ENCODE measurements at regions not wholly inside any gene's neighbourhood (a gene's known extent, or its start where the extent isn't known, plus 50 kb on each side); places are given as distances from the start of the nearest gene placed in this dataset.

DNA sequence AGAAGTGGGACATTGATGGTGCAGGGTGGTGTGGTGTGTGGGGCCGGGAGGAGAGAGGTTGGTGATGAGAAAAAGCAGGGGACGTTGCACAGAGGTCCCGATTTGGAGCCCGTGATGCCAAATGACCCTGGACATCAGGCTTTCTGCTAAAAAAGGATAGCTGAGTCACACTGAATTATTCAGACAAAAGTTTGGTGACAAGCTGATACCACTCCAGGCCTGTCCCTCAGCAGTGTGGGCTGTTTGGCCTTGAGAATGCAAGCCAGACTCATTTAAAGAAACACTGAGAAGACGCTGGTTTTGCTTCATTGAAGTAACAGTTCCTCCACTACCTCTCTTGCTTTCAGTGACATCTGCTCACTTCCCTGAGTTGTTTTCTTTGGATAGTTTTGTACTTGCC, 262.1 kb upstream of the PWP1 start:
- Histone ChIP-seq H3K9ac (replicated peaks in 1 of 4; ENCODE audit: extremely low read depth in 1 of 4, low read depth in 3 of 4, low read length in 3 of 4) (no peak overlapping the region), H2AK5ac (ENCODE audit: low read depth, low read length) (no peak overlapping the region), H3K27ac (ENCODE audit: low read depth, low read length) (no peak overlapping the region), H2BK20ac (ENCODE audit: low read length) (no peak overlapping the region), H4K8ac (ENCODE audit: extremely low read depth, insufficient read depth, low read length) (no peak overlapping the region), H4K91ac (replicated peaks; ENCODE audit: insufficient read length, low read length) (no peak overlapping the region), H2BK12ac (ENCODE audit: low read depth, low read length) (no peak overlapping the region), H4K20me1 (replicated peaks in 1 of 2; ENCODE audit: control insufficient read depth in 1 of 2, insufficient read depth in 2 of 2, low read length in 2 of 2) (no peaks in the 10 kb centered on the region), H3K4ac (replicated peaks; ENCODE audit: insufficient read length, low read depth, low read length) (no peak overlapping the region), H2BK5ac (ENCODE audit: low read depth, low read length) (no peak overlapping the region), H3K23me2 (ENCODE audit: low read depth, low read length) (no peaks in the 10 kb centered on the region), H3K56ac (replicated peaks; ENCODE audit: insufficient read length, low read depth, low read length) (no peak overlapping the region), H3K79me1 (ENCODE audit: low read depth, low read length) (no peaks in the 10 kb centered on the region), H4K5ac (ENCODE audit: insufficient read length, low read depth, low read length) (no peak overlapping the region), H3K79me2 (ENCODE audit: control insufficient read depth in 1 of 2, insufficient read depth in 2 of 2, low read length in 2 of 2) (no peaks in the 10 kb centered on the region), H3K9me3 (ENCODE audit: insufficient read depth in 2 of 2, low read depth in 1 of 2, low read length in 1 of 2) (no peaks in the 10 kb centered on the region), H3K23ac (ENCODE audit: insufficient read length) (no peak overlapping the region), H3K14ac (ENCODE audit: insufficient read length) (no peak overlapping the region), H3K36me3 (ENCODE audit: control insufficient read depth in 2 of 4, insufficient read depth in 4 of 4, low read length in 3 of 4) (no peaks in the 10 kb centered on the region), H2BK15ac (ENCODE audit: low read length) (no peak overlapping the region), H3K4me3 (ENCODE audit: extremely low read depth in 1 of 4, insufficient read depth in 2 of 4, low read depth in 3 of 4, low read length in 4 of 4) (no peak overlapping the region), H3K4me1 (replicated peaks in 1 of 4; ENCODE audit: control insufficient read depth in 3 of 4, insufficient read depth in 4 of 4, low read length in 3 of 4) (peaks cover 0 to 7% (median 1%) of the 10 kb centered on the region in 4 experiments; a peak in 4 of 7 replicates), H3K27me3 (replicated peaks in 1 of 4; ENCODE audit: control insufficient read depth in 3 of 4, extremely low read depth in 1 of 4, insufficient read depth in 3 of 4, low read length in 3 of 4) (no peaks in the 10 kb centered on the region), H3K18ac (ENCODE audit: extremely low read depth, low read length) (no peak overlapping the region), H2AFZ (ENCODE audit: low read length) (no peak overlapping the region), H3K4me2 (ENCODE audit: insufficient read depth in 1 of 2, low read depth in 2 of 2, low read length in 2 of 2) (no peak overlapping the region), H2BK120ac (replicated peaks; ENCODE audit: low read depth, low read length) (no peak overlapping the region)
- no peak for FAIRE-seq
- 92% methylated on average over 5 of the region's 5 CpGs; no CpG with 5 or more reads in 1 of the 2 experiments for WGBS, 2 experiments (ENCODE audit: extremely low coverage in 1 of 2, insufficient coverage in 1 of 2, insufficient read length in 1 of 2, insufficient replicate concordance in 2 of 2, low coverage in 1 of 2, low lambda C conversion rate in 2 of 2, missing lambda C conversion rate in 1 of 2)
- DNase-seq (ENCODE audit: low read depth in 1 of 2, low spot score in 2 of 2): no peak
- ChIA-PET CTCF (ENCODE audit: partially characterized antibody) (interaction anchor here (0.6 to 2.8 kb wide), 6 partner anchors 18 to 291 kb away, joined by 3 to 10 read pairs (median 5); no protein-coding TSS in a partner anchor), POLR2A (ENCODE audit: partially characterized antibody) (no interaction called here)
- TF ChIP-seq CBX5 (IDR thresholded peaks at IDR 0.05; ENCODE audit: low read depth, low read length) (no peak), BRCA1 (IDR thresholded peaks at IDR 0.05; ENCODE audit: low read depth, low read length) (no peak), JUND (IDR thresholded peaks at IDR 0.05; ENCODE audit: low read length) (no peak), NRF1 (IDR thresholded peaks at IDR 0.05; ENCODE audit: low read depth, low read length) (no peak), EP300 (IDR thresholded peaks at IDR 0.05; ENCODE audit: borderline replicate concordance in 1 of 2, low read depth in 2 of 2, low read length in 2 of 2) (no peak), ASH2L (IDR thresholded peaks at IDR 0.05; ENCODE audit: low read length) (no peak), BCL11A (IDR thresholded peaks at IDR 0.05; ENCODE audit: low read depth in 2 of 2, low read length in 2 of 2) (no peak), SIRT6 (IDR thresholded peaks at IDR 0.05; ENCODE audit: low read length) (no peak), EGR1 (IDR thresholded peaks at IDR 0.05; ENCODE audit: borderline replicate concordance, low read depth, low read length) (no peak), HDAC6 (IDR thresholded peaks at IDR 0.05; ENCODE audit: low read depth, low read length) (no peak), RNF2 (IDR thresholded peaks at IDR 0.05; ENCODE audit: borderline replicate concordance, low read depth, low read length, missing control alignments, poor library complexity, severe bottlenecking) (no peak), SIN3A (conservative IDR thresholded peaks at IDR 0.05 in 1 of 2, IDR thresholded peaks at IDR 0.05 in 1 of 2; ENCODE audit: low read depth in 1 of 2, low read length in 2 of 2) (no peak), CREB1 (IDR thresholded peaks at IDR 0.05) (no peak), SIX5 (IDR thresholded peaks at IDR 0.05; ENCODE audit: low read depth, low read length) (no peak), TCF12 (IDR thresholded peaks at IDR 0.05; ENCODE audit: low read depth, low read length) (no peak), BACH1 (IDR thresholded peaks at IDR 0.05; ENCODE audit: low read length) (no peak)

All from H1 (cell line).